HFFc6 (cell line): ENCODE measurements at regions not wholly inside any gene's neighbourhood (a gene's known extent, or its start where the extent isn't known, plus 50 kb on each side); places are given as distances from the start of the nearest gene placed in this dataset.
A peak's percentile ranks its signal among the peaks of the same experiment; 100 is the strongest.
"Not testable (repeated sequence)": the region's sequence is repeated elsewhere in the genome, so short reads cannot be mapped to it uniquely, and the experiment has no call there.

ENCODE experiments used
- DNase-seq: peaks from one replicate; pipeline ENCODE4 v3.0.0-alpha.2; 2018
- H3K27ac Mint-ChIP-seq: 2 replicates; pipeline ENCODE4 v1.8.0; 2020; ENCODE audit warnings: mild to moderate bottlenecking, mixed read lengths
- H3K27me3 Mint-ChIP-seq: 2 replicates; pipeline ENCODE4 v1.8.0; 2021; ENCODE audit warnings: mild to moderate bottlenecking, moderate library complexity, mixed read lengths; ENCODE audit not compliant: insufficient read depth
- H3K36me3 Mint-ChIP-seq: 2 replicates; pipeline ENCODE4 v1.8.0; 2021; ENCODE audit warnings: low read depth, mixed read lengths
- H3K4me1 Mint-ChIP-seq: 2 replicates; pipeline ENCODE4 v1.8.0; 2020; ENCODE audit warnings: low read depth, mixed read lengths
- H3K4me3 Mint-ChIP-seq: 2 replicates; pipeline ENCODE4 v1.8.0; 2020; ENCODE audit warnings: mild to moderate bottlenecking, moderate library complexity, mixed read lengths
- H3K9me3 Mint-ChIP-seq: 2 replicates; pipeline ENCODE4 v1.8.0; 2020; ENCODE audit warnings: mild to moderate bottlenecking, mixed read lengths
- CTCF ChIP-seq: fragments of 200-600 bp; sonication (generic); IDR thresholded peaks from 2 replicates; pipeline ENCODE4 v1.5.0; 2021; ENCODE audit warnings: antibody characterized with exemption, mild to moderate bottlenecking

GRCh38 chr10:95137990-95138625, 55.9 kb upstream of the ACSM6 start:
- not testable (repeated sequence) for H3K27ac Mint-ChIP-seq, H3K9me3 Mint-ChIP-seq, DNase-seq, H3K27me3 Mint-ChIP-seq, H3K36me3 Mint-ChIP-seq, H3K4me1 Mint-ChIP-seq, H3K4me3 Mint-ChIP-seq

- Mint-ChIP-seq H3K27me3 (peaks cover 1% of the 10 kb centered on the region; the same call in 1 of the 2 replicates), H3K9me3 (no peaks in the 10 kb centered on the region), H3K27ac (no peak overlapping the region), H3K4me3 (no peak overlapping the region), H3K36me3 (no peaks in the 10 kb centered on the region), H3K4me1 (no peaks in the 10 kb centered on the region)
- DNase-seq: no peak
- TF ChIP-seq CTCF: no peak
These were observed 59.5 kb upstream of the ACSM6 start for GRCh38 chr10:95134490-95134889.

- DNase-seq: no peak
- no peaks in the 10 kb centered on the region for H3K36me3 Mint-ChIP-seq
- H3K9me3 Mint-ChIP-seq: no peaks in the 10 kb centered on the region
- H3K4me1 Mint-ChIP-seq: no peaks in the 10 kb centered on the region
- H3K27me3 Mint-ChIP-seq: peaks cover 1% of the 10 kb centered on the region; the same call in 1 of the 2 replicates
- no peak overlapping the region for H3K27ac Mint-ChIP-seq
- H3K4me3 Mint-ChIP-seq: no peak overlapping the region
- no peak for TF ChIP-seq CTCF
These were observed 60.0 kb upstream of the ACSM6 start for GRCh38 chr10:95133997-95134396.

GRCh38 chr10:95133016-95133752, 60.9 kb upstream of the ACSM6 start:
- H3K27me3 Mint-ChIP-seq: peaks cover 1% of the 10 kb centered on the region; the same call in 1 of the 2 replicates
- peak; percentile 93 for TF ChIP-seq CTCF

GRCh38 chr10:95130429-95130828, 61.1 kb upstream of the CYP2C8 start:
- not testable (repeated sequence) for H3K4me3 Mint-ChIP-seq, H3K36me3 Mint-ChIP-seq, H3K9me3 Mint-ChIP-seq, H3K4me1 Mint-ChIP-seq, H3K27me3 Mint-ChIP-seq, DNase-seq, H3K27ac Mint-ChIP-seq

More at GRCh38 chr10:95133016-95133752, 60.9 kb upstream of the ACSM6 start:
- H3K4me3 Mint-ChIP-seq: no peak overlapping the region
- H3K9me3 Mint-ChIP-seq: no peaks in the 10 kb centered on the region
- H3K27ac Mint-ChIP-seq: no peak overlapping the region
- no peaks in the 10 kb centered on the region for H3K4me1 Mint-ChIP-seq
- peak; percentile 73 for DNase-seq
- no peaks in the 10 kb centered on the region for H3K36me3 Mint-ChIP-seq

GRCh38 chr10:95125582-95125981, 56.3 kb upstream of the CYP2C8 start:
- Mint-ChIP-seq H3K36me3 (no peaks in the 10 kb centered on the region), H3K4me3 (no peak overlapping the region)

More at GRCh38 chr10:95125582-95125981, 56.3 kb upstream of the CYP2C8 start:
- H3K9me3 Mint-ChIP-seq: peaks cover 4% of the 10 kb centered on the region; the same call in 1 of the 2 replicates
- no peak for DNase-seq
- no peaks in the 10 kb centered on the region for H3K4me1 Mint-ChIP-seq
- no peak overlapping the region for H3K27ac Mint-ChIP-seq
- H3K27me3 Mint-ChIP-seq: peaks cover 2% of the 10 kb centered on the region; the same call in 1 of the 2 replicates
- no peak for TF ChIP-seq CTCF
